ENCODE measurements at regions not wholly inside any gene's neighbourhood (a gene's known extent, or its start where the extent isn't known, plus 50 kb on each side); places are given as distances from the start of the nearest gene placed in this dataset.

DNA sequence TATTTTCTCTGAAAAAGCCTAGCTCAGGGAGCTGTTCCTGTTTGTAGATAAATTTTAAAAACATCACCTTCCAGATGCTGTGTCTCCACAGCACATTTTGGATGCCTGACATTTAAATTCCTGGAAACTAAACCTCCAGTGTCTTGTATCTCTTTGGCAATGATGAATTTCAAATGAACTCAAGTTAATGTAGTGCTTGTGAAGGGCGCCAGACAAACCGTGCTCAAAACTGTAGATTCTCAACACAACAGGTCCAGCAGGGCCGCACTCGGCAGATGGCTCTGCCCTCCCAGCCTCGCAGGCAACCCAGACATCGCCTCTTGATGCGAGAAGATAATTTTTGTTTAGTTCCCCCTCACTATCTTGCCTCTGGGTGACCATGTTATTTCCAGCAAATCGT is 432.9 kb downstream of the VRK1 start:
- Histone ChIP-seq H3F3A (ENCODE audit: insufficient read depth) (no peaks in the 10 kb centered on the region), H3K4me3 (no peak overlapping the region), H3K27me3 (replicated peaks; ENCODE audit: insufficient read depth) (no peaks in the 10 kb centered on the region), H2AFZ (no peak overlapping the region), H3K27ac (no peak overlapping the region), H3K79me2 (ENCODE audit: insufficient read depth) (no peaks in the 10 kb centered on the region), H3K9me3 (ENCODE audit: low read depth) (no peaks in the 10 kb centered on the region), H4K20me1 (ENCODE audit: insufficient read depth) (no peaks in the 10 kb centered on the region), H3K9me2 (ENCODE audit: insufficient read depth) (no peaks in the 10 kb centered on the region), H3K9ac (no peak overlapping the region), H3K4me1 (ENCODE audit: insufficient read depth) (no peaks in the 10 kb centered on the region), H3K4me2 (ENCODE audit: unreplicated experiment) (no peak overlapping the region), H3K36me3 (ENCODE audit: low read depth) (no peaks in the 10 kb centered on the region)
- 28 to 45% methylated on average over 8 of the region's 8 CpGs for WGBS, 2 experiments (ENCODE audit: low coverage in 1 of 2, low lambda C conversion rate in 2 of 2, missing lambda C conversion rate in 2 of 2)
- TF ChIP-seq EZH2 (IDR thresholded peaks at IDR 0.05; ENCODE audit: insufficient read depth, poor library complexity, severe bottlenecking) (no peak), EZH2phosphoT487 (IDR thresholded peaks at IDR 0.05; ENCODE audit: insufficient read depth, low read depth) (no peak)
- in situ Hi-C loops (cut with MboI) = no loop called here
- DNase-seq = no peak

DNA sequence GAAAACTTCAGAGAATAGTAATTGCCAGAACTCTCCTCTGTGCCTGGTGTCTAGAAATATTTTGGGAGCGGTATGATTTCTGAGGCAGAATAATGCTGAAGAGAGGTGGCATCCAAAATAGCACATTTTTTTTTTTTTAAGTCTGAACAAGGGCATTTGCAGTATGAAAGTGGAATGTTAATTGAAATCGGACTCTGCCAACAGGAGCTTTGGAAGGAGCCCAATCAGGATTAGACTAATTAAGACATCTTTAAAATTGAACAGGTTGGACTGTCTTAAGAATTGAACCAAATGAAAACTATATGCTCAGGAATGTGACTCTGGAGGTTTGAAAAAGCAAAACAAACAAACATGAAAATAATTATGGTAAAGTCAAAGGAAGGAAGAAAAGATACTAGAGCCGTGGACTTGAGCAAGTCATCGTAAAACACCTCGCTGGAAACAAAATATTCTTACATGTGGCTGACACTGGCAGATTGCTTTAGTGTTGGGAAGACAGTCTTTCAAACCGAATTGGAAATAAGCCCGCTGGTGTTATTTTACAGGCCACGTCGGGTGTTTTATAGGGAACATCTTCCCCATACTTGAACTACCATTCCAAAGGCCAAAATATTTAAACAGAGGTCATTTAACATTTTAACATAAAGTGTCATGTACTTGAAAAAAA is 436.3 kb downstream of the VRK1 start:
- Histone ChIP-seq H3K9me2 (ENCODE audit: insufficient read depth) (no peaks in the 10 kb centered on the region), H3K36me3 (ENCODE audit: low read depth) (no peaks in the 10 kb centered on the region), H3K9me3 (ENCODE audit: low read depth) (no peaks in the 10 kb centered on the region), H3K4me2 (ENCODE audit: unreplicated experiment) (no peak overlapping the region), H2AFZ (no peak overlapping the region), H4K20me1 (ENCODE audit: insufficient read depth) (no peaks in the 10 kb centered on the region), H3F3A (ENCODE audit: insufficient read depth) (no peaks in the 10 kb centered on the region), H3K4me3 (no peak overlapping the region), H3K27me3 (replicated peaks; ENCODE audit: insufficient read depth) (no peaks in the 10 kb centered on the region), H3K27ac (no peak overlapping the region), H3K9ac (no peak overlapping the region), H3K79me2 (ENCODE audit: insufficient read depth) (no peaks in the 10 kb centered on the region), H3K4me1 (ENCODE audit: insufficient read depth) (no peaks in the 10 kb centered on the region)
- TF ChIP-seq EZH2 (IDR thresholded peaks at IDR 0.05; ENCODE audit: insufficient read depth, poor library complexity, severe bottlenecking) = no peak
- TF ChIP-seq EZH2phosphoT487 (IDR thresholded peaks at IDR 0.05; ENCODE audit: insufficient read depth, low read depth) = no peak
- 32 to 33% methylated on average over 9 of the region's 9 CpGs for WGBS, 2 experiments (ENCODE audit: low coverage in 1 of 2, low lambda C conversion rate in 2 of 2, missing lambda C conversion rate in 2 of 2)
- no peak for DNase-seq
- in situ Hi-C loops (cut with MboI) = no loop called here

DNA sequence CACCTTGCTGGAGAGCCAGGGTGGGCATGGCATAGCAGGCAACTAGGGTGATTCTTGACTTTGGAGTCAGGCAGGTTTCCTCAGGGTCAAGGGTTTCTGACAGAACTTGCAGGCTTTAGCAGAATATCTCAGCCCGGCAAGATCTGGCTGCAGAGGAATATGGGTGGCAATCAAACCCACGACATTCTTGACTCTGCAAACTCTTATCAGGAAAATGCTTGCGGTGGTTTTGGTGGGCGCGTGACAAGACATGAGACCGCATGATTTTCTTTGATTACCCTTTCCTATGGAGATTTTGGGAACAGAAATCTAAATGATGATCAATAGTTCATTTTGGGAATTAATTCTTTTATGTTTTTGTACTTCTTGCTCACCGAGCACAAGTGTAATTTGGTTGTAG is 449.5 kb downstream of the VRK1 start:
- no peak overlapping the region for H3K27ac ChIP-seq
- 62 to 70% methylated on average over 7 of the region's 7 CpGs for WGBS, 2 experiments (ENCODE audit: low coverage in 1 of 2, low lambda C conversion rate in 2 of 2, missing lambda C conversion rate in 2 of 2)
- no peaks in the 10 kb centered on the region for H3K79me2 ChIP-seq (ENCODE audit: insufficient read depth)
- no peak overlapping the region for H3K4me2 ChIP-seq (ENCODE audit: unreplicated experiment)
- H3K36me3 ChIP-seq (ENCODE audit: low read depth) = no peaks in the 10 kb centered on the region
- DNase-seq = no peak
- no peaks in the 10 kb centered on the region for H3K9me2 ChIP-seq (ENCODE audit: insufficient read depth)
- H2AFZ ChIP-seq = no peak overlapping the region
- H4K20me1 ChIP-seq (ENCODE audit: insufficient read depth) = no peaks in the 10 kb centered on the region
- no peaks in the 10 kb centered on the region for H3F3A ChIP-seq (ENCODE audit: insufficient read depth)
- no peak overlapping the region for H3K9ac ChIP-seq
- no peaks in the 10 kb centered on the region for H3K9me3 ChIP-seq (ENCODE audit: low read depth)
- TF ChIP-seq EZH2phosphoT487 (IDR thresholded peaks at IDR 0.05; ENCODE audit: insufficient read depth, low read depth) (no peak), EZH2 (IDR thresholded peaks at IDR 0.05; ENCODE audit: insufficient read depth, poor library complexity, severe bottlenecking) (no peak)
- no peak overlapping the region for H3K4me3 ChIP-seq
- no peaks in the 10 kb centered on the region for H3K27me3 ChIP-seq (replicated peaks; ENCODE audit: insufficient read depth)
- H3K4me1 ChIP-seq (ENCODE audit: insufficient read depth) = no peaks in the 10 kb centered on the region
- in situ Hi-C loops (cut with MboI) = no loop called here

DNA sequence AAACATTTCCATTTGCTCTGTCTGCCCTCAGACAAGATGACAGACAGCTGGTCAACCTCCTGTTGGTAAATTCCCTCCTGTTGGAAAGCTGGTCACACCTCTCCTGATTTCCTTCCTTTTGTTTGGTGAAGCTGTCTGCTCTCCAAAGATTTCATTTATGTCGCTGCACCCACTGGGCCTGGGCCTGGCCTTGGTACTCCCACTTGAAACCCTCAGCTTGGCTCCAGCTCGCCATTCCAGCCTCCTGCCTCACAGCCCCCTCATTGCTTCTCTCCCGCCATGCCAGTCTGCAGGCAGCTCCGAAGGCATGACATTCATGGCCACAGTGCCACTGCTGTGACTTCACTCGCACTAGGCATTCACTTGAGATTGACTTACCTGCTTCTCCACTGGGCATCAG is 451.8 kb downstream of the VRK1 start:
- no peak overlapping the region for H3K4me2 ChIP-seq (ENCODE audit: unreplicated experiment)
- no peaks in the 10 kb centered on the region for H3K79me2 ChIP-seq (ENCODE audit: insufficient read depth)
- no peak for TF ChIP-seq EZH2 (IDR thresholded peaks at IDR 0.05; ENCODE audit: insufficient read depth, poor library complexity, severe bottlenecking)
- TF ChIP-seq EZH2phosphoT487 (IDR thresholded peaks at IDR 0.05; ENCODE audit: insufficient read depth, low read depth) = no peak
- no peaks in the 10 kb centered on the region for H4K20me1 ChIP-seq (ENCODE audit: insufficient read depth)
- H3K9ac ChIP-seq = no peak overlapping the region
- no peaks in the 10 kb centered on the region for H3K4me1 ChIP-seq (ENCODE audit: insufficient read depth)
- no peaks in the 10 kb centered on the region for H3K9me2 ChIP-seq (ENCODE audit: insufficient read depth)
- DNase-seq = no peak
- H3K27ac ChIP-seq = no peak overlapping the region
- H3K36me3 ChIP-seq (ENCODE audit: low read depth) = no peaks in the 10 kb centered on the region
- H2AFZ ChIP-seq = no peak overlapping the region
- no peaks in the 10 kb centered on the region for H3K27me3 ChIP-seq (replicated peaks; ENCODE audit: insufficient read depth)
- no peaks in the 10 kb centered on the region for H3K9me3 ChIP-seq (ENCODE audit: low read depth)
- in situ Hi-C loops (cut with MboI) = no loop called here
- no peaks in the 10 kb centered on the region for H3F3A ChIP-seq (ENCODE audit: insufficient read depth)
- 22 to 32% methylated on average over 5 of the region's 5 CpGs for WGBS, 2 experiments (ENCODE audit: low coverage in 1 of 2, low lambda C conversion rate in 2 of 2, missing lambda C conversion rate in 2 of 2)
- H3K4me3 ChIP-seq = no peak overlapping the region

DNA sequence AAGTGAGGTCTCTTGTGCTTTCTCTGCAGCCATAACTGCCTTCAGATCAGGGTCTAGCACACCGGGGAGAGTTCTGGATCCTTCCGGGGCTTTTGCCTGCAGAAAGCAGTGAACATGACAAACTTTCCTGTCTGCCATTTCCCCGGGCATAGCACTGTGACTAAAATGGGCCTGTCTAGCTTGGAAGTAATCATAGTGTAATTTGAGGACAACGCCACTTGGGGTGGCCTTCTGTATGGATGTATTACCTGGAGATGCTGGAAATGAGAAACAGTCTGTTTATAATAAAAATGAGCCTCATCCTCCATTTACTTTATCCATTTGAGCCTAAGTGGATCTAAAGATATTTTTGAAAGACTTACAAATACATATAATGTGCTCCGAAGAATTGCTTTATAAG is 453.7 kb downstream of the VRK1 start:
- H3K36me3 ChIP-seq (ENCODE audit: low read depth) = no peaks in the 10 kb centered on the region
- H3K4me1 ChIP-seq (ENCODE audit: insufficient read depth) = no peaks in the 10 kb centered on the region
- H3K27ac ChIP-seq = no peak overlapping the region
- WGBS, 2 experiments (ENCODE audit: low coverage in 1 of 2, low lambda C conversion rate in 2 of 2, missing lambda C conversion rate in 2 of 2) = 38 to 42% methylated on average over 5 of the region's 5 CpGs
- H2AFZ ChIP-seq = no peak overlapping the region
- DNase-seq = no peak
- no peaks in the 10 kb centered on the region for H3K9me2 ChIP-seq (ENCODE audit: insufficient read depth)
- no peak overlapping the region for H3K9ac ChIP-seq
- no peaks in the 10 kb centered on the region for H3F3A ChIP-seq (ENCODE audit: insufficient read depth)
- H4K20me1 ChIP-seq (ENCODE audit: insufficient read depth) = no peaks in the 10 kb centered on the region
- TF ChIP-seq EZH2phosphoT487 (IDR thresholded peaks at IDR 0.05; ENCODE audit: insufficient read depth, low read depth) (no peak), EZH2 (IDR thresholded peaks at IDR 0.05; ENCODE audit: insufficient read depth, poor library complexity, severe bottlenecking) (no peak)
- H3K4me2 ChIP-seq (ENCODE audit: unreplicated experiment) = no peak overlapping the region
- H3K9me3 ChIP-seq (ENCODE audit: low read depth) = no peaks in the 10 kb centered on the region
- no peak overlapping the region for H3K4me3 ChIP-seq
- no peaks in the 10 kb centered on the region for H3K79me2 ChIP-seq (ENCODE audit: insufficient read depth)
- in situ Hi-C loops (cut with MboI) = no loop called here
- H3K27me3 ChIP-seq (replicated peaks; ENCODE audit: insufficient read depth) = no peaks in the 10 kb centered on the region

Measured in GM23248 (cell line).